Spinal cord (tissue), 9 donors: ENCODE measurements at regions not wholly inside any gene's neighbourhood (a gene's known extent, or its start where the extent isn't known, plus 50 kb on each side); places are given as distances from the start of the nearest gene placed in this dataset.
"Not testable (repeated sequence)": the region's sequence is repeated elsewhere in the genome, so short reads cannot be mapped to it uniquely, and the experiment has no call there.

Experiments
- DNase-seq, 6 donors: peaks; one replicate each; pipeline versions ENCODE4 v3.0.0 to v3.0.0-alpha.2; 2013 to 2015; ENCODE audit warnings: low spot score in 6 of 6, low read depth in 4 of 6
- H3K27ac ChIP-seq: one replicate; pipeline ENCODE4 v1.5.1; 2013; ENCODE audit warnings: low read depth, low read length, control low read depth
- H3K27me3 ChIP-seq: one replicate; pipeline ENCODE4 v1.6.1; 2013; ENCODE audit warnings: low read length; ENCODE audit not compliant: control insufficient read depth, insufficient read depth
- H3K36me3 ChIP-seq: one replicate; pipeline ENCODE4 v1.6.1; 2013; ENCODE audit warnings: low read length; ENCODE audit not compliant: control insufficient read depth, insufficient read depth
- H3K4me1 ChIP-seq: one replicate; pipeline ENCODE4 v1.6.1; 2013; ENCODE audit warnings: low read length; ENCODE audit not compliant: control insufficient read depth, insufficient read depth
- H3K4me3 ChIP-seq: one replicate; pipeline ENCODE4 v1.5.1; 2013; ENCODE audit warnings: low read depth, low read length, control low read depth
- H3K9me3 ChIP-seq: one replicate; pipeline ENCODE4 v1.6.1; 2013; ENCODE audit warnings: low read length; ENCODE audit not compliant: control insufficient read depth, insufficient read depth
- WGBS: methylation state at CpG from one replicate; pipeline ENCODE4 v1.1.5; 2013; ENCODE audit warnings: missing lambda C conversion rate; ENCODE audit not compliant: insufficient coverage; 5-methylcytosine and 5-hydroxymethylcytosine counted together
- donor health status: healthy.

- no peak for DNase-seq
- no CpG with 5 or more reads among the region's 3 CpGs for WGBS
- Histone ChIP-seq H3K9me3 (no peaks in the 10 kb centered on the region), H3K27ac (no peak overlapping the region), H3K4me3 (no peak overlapping the region), H3K4me1 (no peaks in the 10 kb centered on the region), H3K27me3 (no peaks in the 10 kb centered on the region), H3K36me3 (no peaks in the 10 kb centered on the region)
Measured at GRCh38 chr2:129203331-129203730, 776.1 kb upstream of the RAB6C start.

- H3K4me3 ChIP-seq, H3K9me3 ChIP-seq, H3K27ac ChIP-seq, H3K4me1 ChIP-seq, DNase-seq, H3K36me3 ChIP-seq, H3K27me3 ChIP-seq: not testable (repeated sequence)
- WGBS, result 100% methylated on average over 1 of the region's 2 CpGs
Measured at GRCh38 chr2:129204581-129204980, 774.9 kb upstream of the RAB6C start.

GRCh38 chr2:129205176-129205575 is 774.3 kb upstream of the RAB6C start:
- 100% methylated on average over 1 of the region's 1 CpG for WGBS

GRCh38 chr2:129205766-129206165 is 773.7 kb upstream of the RAB6C start:
- Histone ChIP-seq H3K27me3 (no peaks in the 10 kb centered on the region), H3K9me3 (no peaks in the 10 kb centered on the region), H3K4me1 (no peaks in the 10 kb centered on the region), H3K27ac (no peak overlapping the region), H3K36me3 (no peaks in the 10 kb centered on the region), H3K4me3 (no peak overlapping the region)
- 80% methylated on average over 2 of the region's 5 CpGs for WGBS
- peak in 1 of 6 donors; percentile 24 for DNase-seq

More at GRCh38 chr2:129205176-129205575, 774.3 kb upstream of the RAB6C start:
- H3K27ac ChIP-seq, result no peak overlapping the region
- DNase-seq, result no peak
- no peaks in the 10 kb centered on the region for H3K9me3 ChIP-seq
- no peak overlapping the region for H3K4me3 ChIP-seq
- H3K4me1 ChIP-seq, result no peaks in the 10 kb centered on the region
- no peaks in the 10 kb centered on the region for H3K27me3 ChIP-seq
- no peaks in the 10 kb centered on the region for H3K36me3 ChIP-seq

GRCh38 chr2:129212299-129212958 is 767.0 kb upstream of the RAB6C start:
- Histone ChIP-seq H3K27ac (no peak overlapping the region), H3K4me3 (no peak overlapping the region), H3K36me3 (no peaks in the 10 kb centered on the region), H3K4me1 (no peaks in the 10 kb centered on the region), H3K27me3 (no peaks in the 10 kb centered on the region), H3K9me3 (no peaks in the 10 kb centered on the region)
- DNase-seq, result peak in 1 of 6 donors; percentile 81
- WGBS, result 20% methylated on average over 1 of the region's 5 CpGs

- H3K9me3 ChIP-seq, result no peaks in the 10 kb centered on the region
- no peak overlapping the region for H3K4me3 ChIP-seq
- no peaks in the 10 kb centered on the region for H3K36me3 ChIP-seq
- H3K27me3 ChIP-seq, result no peaks in the 10 kb centered on the region
- H3K4me1 ChIP-seq, result no peaks in the 10 kb centered on the region
- WGBS, result 93% methylated on average over 8 of the region's 10 CpGs
- no peak overlapping the region for H3K27ac ChIP-seq
- DNase-seq, result peak in 1 of 6 donors; percentile 19
Measured at GRCh38 chr2:129224022-129224421, 755.4 kb upstream of the RAB6C start.

GRCh38 chr2:129224486-129224885 is 755.0 kb upstream of the RAB6C start:
- whole genome bisulfite sequencing, result 94% methylated on average over 3 of the region's 3 CpGs
- Histone ChIP-seq H3K4me1 (no peaks in the 10 kb centered on the region), H3K27ac (no peak overlapping the region), H3K27me3 (no peaks in the 10 kb centered on the region), H3K9me3 (no peaks in the 10 kb centered on the region), H3K36me3 (no peaks in the 10 kb centered on the region), H3K4me3 (no peak overlapping the region)
- no peak for DNase-seq

- Histone ChIP-seq H3K4me3 (no peak overlapping the region), H3K36me3 (no peaks in the 10 kb centered on the region), H3K27me3 (no peaks in the 10 kb centered on the region), H3K27ac (no peak overlapping the region), H3K4me1 (peaks cover 9% of the 10 kb centered on the region), H3K9me3 (no peaks in the 10 kb centered on the region)
- no peak for DNase-seq
- WGBS, result 41% methylated on average over 2 of the region's 3 CpGs
Measured at GRCh38 chr2:129229196-129229595, 750.3 kb upstream of the RAB6C start.

GRCh38 chr2:129229830-129230441 is 749.5 kb upstream of the RAB6C start:
- H3K36me3 ChIP-seq, result no peaks in the 10 kb centered on the region
- no peaks in the 10 kb centered on the region for H3K9me3 ChIP-seq
- no peak overlapping the region for H3K27ac ChIP-seq
- DNase-seq, result no peak
- H3K4me3 ChIP-seq, result no peak overlapping the region
- peaks cover 12% of the 10 kb centered on the region for H3K4me1 ChIP-seq
- H3K27me3 ChIP-seq, result no peaks in the 10 kb centered on the region
- 88% methylated on average over 7 of the region's 7 CpGs for WGBS

- H3K4me1 ChIP-seq, result peaks cover 12% of the 10 kb centered on the region
- H3K27me3 ChIP-seq, result no peaks in the 10 kb centered on the region
- no peaks in the 10 kb centered on the region for H3K9me3 ChIP-seq
- WGBS, result 94% methylated on average over 2 of the region's 7 CpGs
- no peak for DNase-seq
- H3K36me3 ChIP-seq, result no peaks in the 10 kb centered on the region
- H3K4me3 ChIP-seq, result no peak overlapping the region
- no peak overlapping the region for H3K27ac ChIP-seq
Measured at GRCh38 chr2:129231924-129232323, 747.5 kb upstream of the RAB6C start.
